ENCODE measurements at regions not wholly inside any gene's neighbourhood (a gene's known extent, or its start where the extent isn't known, plus 50 kb on each side); places are given as distances from the start of the nearest gene placed in this dataset.

DNA sequence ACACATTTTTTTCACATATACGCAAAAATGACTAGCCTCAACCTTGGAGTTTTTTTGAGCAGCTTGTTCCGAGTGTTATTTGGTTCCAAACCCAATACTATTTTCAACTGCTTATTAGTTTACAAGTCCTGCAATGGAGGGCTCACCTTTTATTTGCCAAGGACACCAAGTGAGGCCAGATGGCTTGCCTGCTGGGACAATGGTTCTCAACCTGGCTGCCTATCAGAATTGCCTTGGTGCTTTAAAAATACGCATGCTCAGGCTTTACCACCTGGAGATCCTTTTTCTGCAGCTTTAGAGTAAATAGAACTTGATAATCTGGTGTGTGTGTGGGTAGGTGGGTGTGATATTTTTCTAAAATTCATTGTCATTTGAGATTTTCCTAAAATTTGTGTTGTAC lies 276.8 kb downstream of the MTERF1 start:
- Histone ChIP-seq H3K4me1 (no peaks in the 10 kb centered on the region), H3K27me3 (no peaks in the 10 kb centered on the region), H3K27ac (no peak overlapping the region), H3K9me3 (no peaks in the 10 kb centered on the region), H3K36me3 (no peaks in the 10 kb centered on the region), H3K4me3 (no peak overlapping the region)
- intact Hi-C loops (cut with DNase I), result no loop called here
- ATAC-seq (no peak), DNase-seq (no peak)
- no peak for TF ChIP-seq CTCF (IDR thresholded peaks at IDR 0.05)

- H3K4me1 ChIP-seq, result no peaks in the 10 kb centered on the region
- intact Hi-C loops (cut with DNase I), result no loop called here
- no peak overlapping the region for H3K27ac ChIP-seq
- ATAC-seq (no peak), DNase-seq (no peak)
- H3K4me3 ChIP-seq, result no peak overlapping the region
- H3K27me3 ChIP-seq, result no peaks in the 10 kb centered on the region
- no peaks in the 10 kb centered on the region for H3K9me3 ChIP-seq
- TF ChIP-seq CTCF (IDR thresholded peaks at IDR 0.05), result no peak
- H3K36me3 ChIP-seq, result no peaks in the 10 kb centered on the region
Measured at GRCh38 chr7:91608606-91609005, 271.9 kb downstream of the MTERF1 start.

- Histone ChIP-seq H3K27me3 (no peaks in the 10 kb centered on the region), H3K4me1 (no peaks in the 10 kb centered on the region), H3K27ac (no peak overlapping the region), H3K36me3 (no peaks in the 10 kb centered on the region), H3K9me3 (no peaks in the 10 kb centered on the region), H3K4me3 (no peak overlapping the region)
- ATAC-seq (no peak), DNase-seq (peak in 1 of 4 donors; percentile 31)
- TF ChIP-seq CTCF (IDR thresholded peaks at IDR 0.05), result no peak
- intact Hi-C loops (cut with DNase I), result no loop called here
Measured at GRCh38 chr7:91609525-91609924, 271.0 kb downstream of the MTERF1 start.

GRCh38 chr7:91614431-91614830 lies 266.1 kb downstream of the MTERF1 start:
- no peak for DNase-seq
- H3K4me1 ChIP-seq, result no peaks in the 10 kb centered on the region
- no peaks in the 10 kb centered on the region for H3K27me3 ChIP-seq
- no peaks in the 10 kb centered on the region for H3K36me3 ChIP-seq
- no peak overlapping the region for H3K4me3 ChIP-seq
- no peak for TF ChIP-seq CTCF (IDR thresholded peaks at IDR 0.05)
- intact Hi-C loops (cut with DNase I), result no loop called here
- no peaks in the 10 kb centered on the region for H3K9me3 ChIP-seq
- no peak overlapping the region for H3K27ac ChIP-seq
- no peak for ATAC-seq

- intact Hi-C loops (cut with DNase I), result no loop called here
Measured at GRCh38 chr7:91618776-91619765, 261.4 kb downstream of the MTERF1 start.

More at GRCh38 chr7:91618776-91619765, 261.4 kb downstream of the MTERF1 start:
- ATAC-seq (no peak), DNase-seq (peak in 1 of 4 donors; percentile 35)
- no peaks in the 10 kb centered on the region for H3K4me1 ChIP-seq
- no peaks in the 10 kb centered on the region for H3K9me3 ChIP-seq
- no peak for TF ChIP-seq CTCF (IDR thresholded peaks at IDR 0.05)
- no peaks in the 10 kb centered on the region for H3K27me3 ChIP-seq
- no peaks in the 10 kb centered on the region for H3K36me3 ChIP-seq
- H3K27ac ChIP-seq, result no peak overlapping the region
- no peak overlapping the region for H3K4me3 ChIP-seq
